Parathyroid adenoma (tissue), 2 donors: ENCODE measurements at regions not wholly inside any gene's neighbourhood (a gene's known extent, or its start where the extent isn't known, plus 50 kb on each side); places are given as distances from the start of the nearest gene placed in this dataset.
"Not testable (repeated sequence)": the region's sequence is repeated elsewhere in the genome, so short reads cannot be mapped to it uniquely, and the experiment has no call there.

Experiments
- H2AFZ ChIP-seq: fragments of 300-600 bp; sonication (generic); one replicate; pipeline ENCODE4 v1.7.0; 2017; ENCODE audit warnings: antibody characterized with exemption, mild to moderate bottlenecking
- H3K27ac ChIP-seq: fragments of 300-600 bp; sonication (generic); one replicate; pipeline ENCODE4 v1.7.0; 2017
- H3K27me3 ChIP-seq: fragments of 300-600 bp; sonication (generic); one replicate; pipeline ENCODE4 v1.7.0; 2017; ENCODE audit warnings: low read length; ENCODE audit not compliant: control insufficient read depth, insufficient read depth
- H3K36me3 ChIP-seq: fragments of 300-600 bp; sonication (generic); one replicate; pipeline ENCODE4 v1.7.0; 2017; ENCODE audit warnings: low read length; ENCODE audit not compliant: control insufficient read depth, insufficient read depth
- H3K4me1 ChIP-seq: fragments of 300-600 bp; sonication (generic); one replicate; pipeline ENCODE4 v1.7.0; 2017; ENCODE audit warnings: control low read depth
- H3K4me2 ChIP-seq: fragments of 300-600 bp; sonication (generic); one replicate; pipeline ENCODE4 v1.7.0; 2017; ENCODE audit warnings: low read length
- H3K4me3 ChIP-seq: fragments of 300-600 bp; sonication (generic); one replicate; pipeline ENCODE4 v1.7.0; 2017; ENCODE audit warnings: low read depth, low read length
- H3K79me2 ChIP-seq: fragments of 300-600 bp; sonication (generic); one replicate; pipeline ENCODE4 v1.7.0; 2017; ENCODE audit warnings: control low read depth
- H3K9ac ChIP-seq: fragments of 300-600 bp; sonication (generic); one replicate; pipeline ENCODE4 v1.7.0; 2017; ENCODE audit warnings: mild to moderate bottlenecking
- H3K9me3 ChIP-seq: fragments of 300-600 bp; sonication (generic); one replicate; pipeline ENCODE4 v1.7.0; 2017; ENCODE audit warnings: low read length; ENCODE audit not compliant: control insufficient read depth
- CTCF ChIP-seq: fragments of 300-600 bp; sonication (generic); IDR thresholded peaks from one replicate; pipeline ENCODE4 v1.7.0; 2017; ENCODE audit warnings: antibody characterized with exemption, mild to moderate bottlenecking
- donor health status: primary hyperparathyroidism.

- no peak overlapping the region for H2AFZ ChIP-seq
- H3K9ac ChIP-seq = no peak overlapping the region
- H3K36me3 ChIP-seq = no peaks in the 10 kb centered on the region
- no peak overlapping the region for H3K27ac ChIP-seq
- H3K27me3 ChIP-seq = no peaks in the 10 kb centered on the region
- no peaks in the 10 kb centered on the region for H3K79me2 ChIP-seq
- H3K4me2 ChIP-seq = no peak overlapping the region
- H3K9me3 ChIP-seq = no peaks in the 10 kb centered on the region
- no peaks in the 10 kb centered on the region for H3K4me1 ChIP-seq
- H3K4me3 ChIP-seq = no peak overlapping the region
- TF ChIP-seq CTCF = no peak
These were observed 724.6 kb upstream of the NRP1 start for GRCh38 chr10:34058845-34059614.

GRCh38 chr10:34055410-34055985 lies 721.0 kb upstream of the NRP1 start:
- H3K79me2 ChIP-seq, H3K9me3 ChIP-seq, H3K4me1 ChIP-seq, H3K4me2 ChIP-seq, H3K36me3 ChIP-seq, H3K27me3 ChIP-seq, H3K27ac ChIP-seq, H3K4me3 ChIP-seq, H3K9ac ChIP-seq, H2AFZ ChIP-seq: not testable (repeated sequence)

GRCh38 chr10:34049887-34050286 lies 715.4 kb upstream of the NRP1 start:
- H3K36me3 ChIP-seq = no peaks in the 10 kb centered on the region
- TF ChIP-seq CTCF = no peak
- no peaks in the 10 kb centered on the region for H3K4me1 ChIP-seq
- no peaks in the 10 kb centered on the region for H3K9me3 ChIP-seq
- no peaks in the 10 kb centered on the region for H3K79me2 ChIP-seq
- H2AFZ ChIP-seq = no peak overlapping the region
- no peak overlapping the region for H3K4me2 ChIP-seq
- H3K27me3 ChIP-seq = no peaks in the 10 kb centered on the region
- no peak overlapping the region for H3K4me3 ChIP-seq
- H3K9ac ChIP-seq = no peak overlapping the region
- H3K27ac ChIP-seq = no peak overlapping the region

- no peak overlapping the region for H3K4me2 ChIP-seq
- H3K9ac ChIP-seq = no peak overlapping the region
- H3K27me3 ChIP-seq = no peaks in the 10 kb centered on the region
- H3K79me2 ChIP-seq = no peaks in the 10 kb centered on the region
- no peak overlapping the region for H3K27ac ChIP-seq
- H3K4me1 ChIP-seq = no peaks in the 10 kb centered on the region
- no peaks in the 10 kb centered on the region for H3K36me3 ChIP-seq
- no peaks in the 10 kb centered on the region for H3K9me3 ChIP-seq
- no peak overlapping the region for H3K4me3 ChIP-seq
- no peak overlapping the region for H2AFZ ChIP-seq
- TF ChIP-seq CTCF = no peak
These were observed 715.0 kb upstream of the NRP1 start for GRCh38 chr10:34049469-34049868.

- Histone ChIP-seq H3K79me2 (no peaks in the 10 kb centered on the region), H3K27ac (no peak overlapping the region), H3K4me3 (no peak overlapping the region), H3K36me3 (no peaks in the 10 kb centered on the region), H3K9ac (no peak overlapping the region), H3K9me3 (no peaks in the 10 kb centered on the region), H3K4me2 (no peak overlapping the region), H3K27me3 (no peaks in the 10 kb centered on the region), H3K4me1 (no peaks in the 10 kb centered on the region), H2AFZ (no peak overlapping the region)
- TF ChIP-seq CTCF = no peak
These were observed 712.9 kb upstream of the NRP1 start for GRCh38 chr10:34047389-34047788.
